PC-3 (cell line): ENCODE measurements at regions not wholly inside any gene's neighbourhood (a gene's known extent, or its start where the extent isn't known, plus 50 kb on each side); places are given as distances from the start of the nearest gene placed in this dataset.

ENCODE experiments used
- ATAC-seq: fragments of 200-7000 bp; cut with Tn5 transposase; 2 replicates; pipeline ENCODE4 v1.9.1; 2020; ENCODE audit warnings: mild to moderate bottlenecking, moderate library complexity
- BruUV-seq: library from RNA; stranded (reverse); fragments of 400-500 nt; replicated peaks from 2 replicates; lab custom pipeline; 2021; lab: Mats Ljungman, UMichigan
- CTCF ChIA-PET: fragments of 300-600 bp; sonication (Branson Sonifier 250); formaldehyde crosslinking; loops from one replicate; lab custom pipeline; 2022; ENCODE audit warnings: antibody characterized with exemption; lab: Charles Lee
- POLR2A ChIA-PET: fragments of 300-600 bp; sonication (Branson Sonifier 250); formaldehyde crosslinking; loops from one replicate; lab custom pipeline; 2022; ENCODE audit warnings: antibody characterized with exemption; ENCODE audit not compliant: unreplicated experiment; lab: Charles Lee
- DNase-seq: peaks from one replicate; pipeline ENCODE4 v3.0.0-alpha.2; 2015
- H2AFZ ChIP-seq: fragments of 300-600 bp; sonication (generic); 2 replicates; pipeline ENCODE4 v1.6.0; 2016; ENCODE audit warnings: antibody characterized with exemption, low read length
- H3F3A ChIP-seq: fragments of 300-600 bp; sonication (generic); one replicate; pipeline ENCODE4 v1.6.0; 2017; ENCODE audit warnings: antibody characterized with exemption, low read length, control low read depth, mild to moderate bottlenecking; ENCODE audit not compliant: unreplicated experiment
- H3K27ac ChIP-seq: fragments of 300-600 bp; sonication (generic); 2 replicates; pipeline ENCODE4 v1.5.1; 2016; ENCODE audit warnings: mild to moderate bottlenecking, low read length
- H3K27me3 ChIP-seq: fragments of 300-600 bp; sonication (generic); 2 replicates; pipeline ENCODE4 v1.6.1; 2016; ENCODE audit warnings: low read length, mixed read lengths
- H3K36me3 ChIP-seq: fragments of 300-600 bp; sonication (generic); 2 replicates; pipeline ENCODE4 v1.6.1; 2016; ENCODE audit warnings: low read depth, mixed run types, low read length, mixed read lengths
- H3K4me1 ChIP-seq: fragments of 300-600 bp; sonication (generic); 2 replicates; pipeline ENCODE4 v1.5.1; 2016; ENCODE audit warnings: low read length; ENCODE audit not compliant: insufficient read depth
- H3K4me2 ChIP-seq: fragments of 300-600 bp; sonication (generic); 2 replicates; pipeline ENCODE4 v1.6.0; 2016; ENCODE audit warnings: low read length
- H3K4me3 ChIP-seq: fragments of 300-600 bp; sonication (generic); 2 replicates; pipeline ENCODE4 v1.5.1; 2016; ENCODE audit warnings: mild to moderate bottlenecking, low read length, mixed read lengths
- H3K79me2 ChIP-seq: fragments of 300-600 bp; sonication (generic); 2 replicates; pipeline ENCODE4 v1.6.1; 2017; ENCODE audit warnings: low read length, mixed read lengths
- H3K9ac ChIP-seq: fragments of 300-600 bp; sonication (generic); 2 replicates; pipeline ENCODE4 v1.6.0; 2016; ENCODE audit warnings: mild to moderate bottlenecking, low read length
- H3K9me2 ChIP-seq: fragments of 300-600 bp; sonication (generic); replicated peaks from 2 replicates; pipeline ENCODE4 v1.6.1; 2016; ENCODE audit warnings: mixed run types, low read length, mixed read lengths
- H3K9me3 ChIP-seq: fragments of 300-600 bp; sonication (generic); 2 replicates; pipeline ENCODE4 v1.6.1; 2016; ENCODE audit warnings: low read length, mixed read lengths
- H4K20me1 ChIP-seq: fragments of 300-600 bp; sonication (generic); 2 replicates; pipeline ENCODE4 v1.6.1; 2016; ENCODE audit warnings: low read length, mixed read lengths
- EZH2 ChIP-seq: fragments of 300-600 bp; sonication (generic); IDR thresholded peaks from one replicate; pipeline ENCODE4 v1.6.1; 2017; ENCODE audit warnings: antibody characterized with exemption, mild to moderate bottlenecking, low read length; ENCODE audit not compliant: unreplicated experiment
- EZH2phosphoT487 ChIP-seq: fragments of 300-600 bp; sonication (generic); IDR thresholded peaks from 2 replicates; pipeline ENCODE4 v1.6.1; 2018; ENCODE audit warnings: mild to moderate bottlenecking, antibody characterized with exemption, low read length, borderline replicate concordance
- intact Hi-C: fragments of 100-400 bp; cut with micrococcal nuclease; formaldehyde crosslinking; loops from 2 replicates; pipeline ENCODE4 v1.9.0; 2023
- TF ChIP-seq, protein P1 (sequence below): fragments of 300-600 bp; sonication (generic); conservative IDR thresholded peaks from 2 replicates; pipeline ENCODE4 v1.5.1; 2017; ENCODE audit warnings: antibody characterized with exemption, low read depth, mild to moderate bottlenecking, low read length

DNA sequence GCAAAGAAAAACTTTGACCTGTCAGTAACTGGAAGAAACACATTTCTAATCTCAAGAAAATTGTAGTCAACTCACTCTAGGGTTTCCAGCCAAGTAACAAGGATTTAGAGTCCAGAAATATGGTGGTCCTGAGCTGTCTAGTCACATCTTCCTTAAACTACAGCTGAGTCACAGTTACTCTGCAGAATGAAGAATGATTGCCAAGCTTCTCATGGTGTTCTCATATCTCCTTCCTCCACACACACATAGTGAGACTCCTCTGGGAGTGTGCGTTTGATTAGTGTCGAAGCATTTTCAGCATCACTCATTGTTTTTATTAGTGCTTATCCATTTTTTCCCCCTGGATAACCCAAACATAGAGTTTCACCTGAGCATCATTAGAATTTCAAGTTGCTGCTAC is 93.1 kb upstream of the CXCL12 start:
- no peaks in the 10 kb centered on the region for H4K20me1 ChIP-seq
- ATAC-seq (no peak), DNase-seq (no peak)
- intact Hi-C loops, result no loop called here
- no peak overlapping the region for H3K4me3 ChIP-seq
- H3K27me3 ChIP-seq, result no peaks in the 10 kb centered on the region; the same call in 1 of the 2 replicates
- H3K36me3 ChIP-seq, result no peaks in the 10 kb centered on the region
- no peak for TF ChIP-seq EZH2
- TF ChIP-seq, protein P1, sequence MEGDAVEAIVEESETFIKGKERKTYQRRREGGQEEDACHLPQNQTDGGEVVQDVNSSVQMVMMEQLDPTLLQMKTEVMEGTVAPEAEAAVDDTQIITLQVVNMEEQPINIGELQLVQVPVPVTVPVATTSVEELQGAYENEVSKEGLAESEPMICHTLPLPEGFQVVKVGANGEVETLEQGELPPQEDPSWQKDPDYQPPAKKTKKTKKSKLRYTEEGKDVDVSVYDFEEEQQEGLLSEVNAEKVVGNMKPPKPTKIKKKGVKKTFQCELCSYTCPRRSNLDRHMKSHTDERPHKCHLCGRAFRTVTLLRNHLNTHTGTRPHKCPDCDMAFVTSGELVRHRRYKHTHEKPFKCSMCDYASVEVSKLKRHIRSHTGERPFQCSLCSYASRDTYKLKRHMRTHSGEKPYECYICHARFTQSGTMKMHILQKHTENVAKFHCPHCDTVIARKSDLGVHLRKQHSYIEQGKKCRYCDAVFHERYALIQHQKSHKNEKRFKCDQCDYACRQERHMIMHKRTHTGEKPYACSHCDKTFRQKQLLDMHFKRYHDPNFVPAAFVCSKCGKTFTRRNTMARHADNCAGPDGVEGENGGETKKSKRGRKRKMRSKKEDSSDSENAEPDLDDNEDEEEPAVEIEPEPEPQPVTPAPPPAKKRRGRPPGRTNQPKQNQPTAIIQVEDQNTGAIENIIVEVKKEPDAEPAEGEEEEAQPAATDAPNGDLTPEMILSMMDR, result no peak
- TF ChIP-seq EZH2phosphoT487, result no peak
- H2AFZ ChIP-seq, result no peak overlapping the region
- H3K4me2 ChIP-seq, result no peak overlapping the region
- no peaks in the 10 kb centered on the region for H3F3A ChIP-seq
- H3K9ac ChIP-seq, result no peak overlapping the region
- no peaks in the 10 kb centered on the region for H3K4me1 ChIP-seq
- H3K9me2 ChIP-seq, result no peaks in the 10 kb centered on the region
- CTCF ChIA-PET, result no interaction called here
- POLR2A ChIA-PET, result no interaction called here
- H3K9me3 ChIP-seq, result no peaks in the 10 kb centered on the region
- no peaks in the 10 kb centered on the region for H3K79me2 ChIP-seq
- BruUV-seq, result no TSS peak
- no peak overlapping the region for H3K27ac ChIP-seq

DNA sequence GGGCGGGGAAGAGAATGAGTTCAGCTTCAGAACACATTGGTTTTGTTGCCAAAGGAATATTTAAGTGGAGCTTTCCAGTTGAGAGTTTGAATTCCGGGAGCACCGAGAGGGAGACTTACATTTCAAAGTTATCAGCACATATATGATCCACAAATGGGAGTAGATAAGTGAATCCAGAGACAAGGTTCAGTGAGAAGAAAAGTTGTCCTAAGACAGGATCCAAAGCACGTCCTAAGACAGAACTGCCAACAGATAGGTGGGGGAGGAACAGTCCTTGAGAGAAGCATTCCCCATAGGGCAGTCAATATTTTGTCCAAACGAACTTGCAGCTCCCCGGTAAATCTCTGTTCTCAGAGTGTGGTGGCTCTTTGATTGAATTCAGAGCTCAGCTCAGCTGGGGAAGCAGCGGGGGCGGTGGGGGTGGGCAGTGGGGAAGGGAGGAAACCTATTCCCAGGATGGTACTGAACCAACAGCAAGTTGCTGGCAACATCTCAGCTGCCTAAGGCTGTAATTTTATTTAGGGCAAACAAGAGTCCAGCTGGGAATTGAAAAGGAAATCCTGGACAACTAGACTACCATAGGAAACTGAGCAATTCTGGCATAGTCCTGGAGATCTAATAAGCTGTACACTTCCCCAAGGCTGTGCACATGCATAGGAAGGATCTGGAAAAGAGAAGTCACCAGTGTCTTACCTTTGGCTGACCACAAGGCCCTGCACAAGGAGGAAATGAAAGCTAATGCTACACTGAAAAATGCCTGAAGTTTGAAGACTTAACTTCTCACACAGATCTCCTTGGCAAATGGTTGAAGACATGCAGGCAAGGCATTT is 94.2 kb upstream of the CXCL12 start:
- no peak overlapping the region for H2AFZ ChIP-seq
- H3K4me2 ChIP-seq, result no peak overlapping the region
- H3K9ac ChIP-seq, result no peak overlapping the region
- H3K9me3 ChIP-seq, result no peaks in the 10 kb centered on the region
- no peaks in the 10 kb centered on the region; the same call in 1 of the 2 replicates for H3K27me3 ChIP-seq
- POLR2A ChIA-PET, result no interaction called here
- CTCF ChIA-PET, result no interaction called here
- BruUV-seq, result no TSS peak
- no peak for ATAC-seq
- no peaks in the 10 kb centered on the region for H4K20me1 ChIP-seq
- intact Hi-C loops, result no loop called here
- H3K4me3 ChIP-seq, result no peak overlapping the region
- no peak for TF ChIP-seq EZH2phosphoT487
- no peak for TF ChIP-seq EZH2
- TF ChIP-seq, protein P1, result no peak
- H3F3A ChIP-seq, result no peaks in the 10 kb centered on the region
- no peak overlapping the region for H3K27ac ChIP-seq
- H3K79me2 ChIP-seq, result no peaks in the 10 kb centered on the region
- no peaks in the 10 kb centered on the region for H3K4me1 ChIP-seq
- DNase-seq, result no peak
- H3K36me3 ChIP-seq, result no peaks in the 10 kb centered on the region
- H3K9me2 ChIP-seq, result no peaks in the 10 kb centered on the region

DNA sequence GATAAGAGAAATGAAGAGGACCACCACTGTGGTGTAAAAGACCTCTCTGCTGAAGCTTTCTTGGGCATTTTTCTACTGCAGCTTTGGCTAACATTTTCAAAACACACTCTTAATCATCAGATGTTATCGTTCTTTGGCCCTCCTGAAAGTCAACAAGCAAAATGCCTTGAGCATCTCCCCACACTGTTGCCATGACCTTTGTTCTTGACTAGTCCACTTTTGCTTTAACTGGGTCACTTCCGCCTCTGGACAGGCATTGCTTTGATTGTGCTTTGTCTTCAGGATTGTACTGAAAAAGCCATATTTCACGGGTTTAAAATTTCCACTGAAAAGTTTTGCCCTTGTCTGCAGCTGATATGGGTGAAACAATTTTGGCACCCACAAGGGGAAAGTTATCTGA is 107.8 kb upstream of the CXCL12 start:
- H3F3A ChIP-seq, result no peaks in the 10 kb centered on the region
- no TSS peak for BruUV-seq
- peaks cover 15% of the 10 kb centered on the region; the same call in 1 of the 2 replicates for H3K27me3 ChIP-seq
- no peaks in the 10 kb centered on the region for H4K20me1 ChIP-seq
- no peaks in the 10 kb centered on the region for H3K4me1 ChIP-seq
- DNase-seq (no peak), ATAC-seq (no peak)
- H3K4me2 ChIP-seq, result no peak overlapping the region
- no peak overlapping the region for H3K9ac ChIP-seq
- 0 out of 2 replicates have a peak, but pooled peaks cover 5% of the 10 kb centered on the region for H3K9me3 ChIP-seq
- H3K27ac ChIP-seq, result no peak overlapping the region
- POLR2A ChIA-PET, result no interaction called here
- intact Hi-C loops, result no loop called here
- CTCF ChIA-PET, result no interaction called here
- no peak overlapping the region for H3K4me3 ChIP-seq
- H3K36me3 ChIP-seq, result no peaks in the 10 kb centered on the region
- H3K9me2 ChIP-seq, result no peaks in the 10 kb centered on the region
- TF ChIP-seq EZH2, result no peak
- no peak for TF ChIP-seq EZH2phosphoT487
- TF ChIP-seq, protein P1, result no peak
- no peaks in the 10 kb centered on the region for H3K79me2 ChIP-seq
- H2AFZ ChIP-seq, result no peak overlapping the region
